SW 1271 (cell line): ENCODE measurements at regions not wholly inside any gene's neighbourhood (a gene's known extent, or its start where the extent isn't known, plus 50 kb on each side); places are given as distances from the start of the nearest gene placed in this dataset.
"Not testable (repeated sequence)": the region's sequence is repeated elsewhere in the genome, so short reads cannot be mapped to it uniquely, and the experiment has no call there.

Experiments
- DNase-seq, 2 experiments: peaks; one replicate each; lab custom pipeline; 2025; lab: John Stamatoyannopoulos, UW

GRCh38 chr5:50590444-50591189, 75.8 kb upstream of the PARP8 start:
- DNase-seq: not testable (repeated sequence)

- DNase-seq: not testable (repeated sequence)
These were observed 75.1 kb upstream of the PARP8 start for GRCh38 chr5:50591338-50591737.

GRCh38 chr5:50593681-50594080, 72.8 kb upstream of the PARP8 start:
- DNase-seq: no peak

GRCh38 chr5:50595199-50595598, 71.2 kb upstream of the PARP8 start:
- peak; percentile 25 to 76 for DNase-seq

DNA sequence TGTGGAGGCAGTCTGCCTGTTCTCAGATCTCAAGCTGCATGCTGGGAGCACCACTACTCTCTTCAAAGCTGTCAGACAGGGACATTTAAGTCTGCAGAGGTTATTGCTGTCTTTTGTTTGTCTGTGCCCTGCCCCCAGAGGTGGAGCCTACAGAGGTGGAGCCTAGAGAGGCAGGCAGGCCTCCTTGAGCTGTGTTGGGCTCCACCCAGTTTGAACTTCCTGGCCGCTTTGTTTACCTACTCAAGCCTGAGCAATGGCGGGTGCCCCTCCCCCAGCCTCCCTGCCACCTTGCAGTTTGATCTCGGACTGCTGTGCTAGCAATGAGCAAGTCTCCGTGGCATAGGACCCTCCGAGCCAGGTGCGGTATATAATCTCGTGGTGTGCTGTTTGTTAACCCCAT, 64.9 kb upstream of the PARP8 start:
- DNase-seq: not testable (repeated sequence)

GRCh38 chr5:50606179-50606578, 60.3 kb upstream of the PARP8 start:
- DNase-seq: no peak

- DNase-seq: not testable (repeated sequence)
These were observed 59.0 kb upstream of the PARP8 start for GRCh38 chr5:50607456-50607855.

GRCh38 chr5:50607953-50608705, 58.3 kb upstream of the PARP8 start:
- DNase-seq: not testable (repeated sequence)

GRCh38 chr5:50613057-50613456, 53.4 kb upstream of the PARP8 start:
- not testable (repeated sequence) for DNase-seq
